WTC11 (cell line): ENCODE measurements at regions not wholly inside any gene's neighbourhood (a gene's known extent, or its start where the extent isn't known, plus 50 kb on each side); places are given as distances from the start of the nearest gene placed in this dataset.

ENCODE experiments used
- ATAC-seq: fragments of 200-7000 bp; cut with Tn5 transposase; 2 replicates; pipeline ENCODE4 v1.10.0; 2021; ENCODE audit warnings: mild to moderate bottlenecking, moderate library complexity
- CTCF ChIA-PET: fragments of 300-600 bp; sonication (Branson Sonifier 250); formaldehyde crosslinking; loops from one replicate; lab custom pipeline; 2021; ENCODE audit warnings: antibody characterized with exemption; lab: Charles Lee
- POLR2A ChIA-PET: fragments of 350-600 bp; sonication (Branson Sonifier 250); formaldehyde crosslinking; loops from one replicate; lab custom pipeline; 2021; ENCODE audit warnings: antibody characterized with exemption; lab: Charles Lee
- DNase-seq: peaks from one replicate; pipeline ENCODE4 v3.0.0; 2021; ENCODE audit warnings: low spot score
- H3K27ac Mint-ChIP-seq: 2 replicates; pipeline ENCODE4 v1.8.0; 2021; ENCODE audit warnings: mixed read lengths
- H3K27me3 Mint-ChIP-seq: 2 replicates; pipeline ENCODE4 v1.8.0; 2021; ENCODE audit warnings: low read depth, mild to moderate bottlenecking, moderate library complexity, mixed read lengths
- H3K36me3 Mint-ChIP-seq: 2 replicates; pipeline ENCODE4 v1.8.0; 2021; ENCODE audit warnings: mixed read lengths
- H3K4me1 Mint-ChIP-seq: 2 replicates; pipeline ENCODE4 v1.8.0; 2022; ENCODE audit warnings: mixed read lengths
- H3K4me3 Mint-ChIP-seq: 2 replicates; pipeline ENCODE4 v1.8.0; 2021; ENCODE audit warnings: mild to moderate bottlenecking, moderate library complexity, mixed read lengths
- H3K9me3 Mint-ChIP-seq: 2 replicates; pipeline ENCODE4 v1.8.0; 2021; ENCODE audit warnings: mixed read lengths
- CTCF ChIP-seq: fragments of 200-600 bp; IDR thresholded peaks from 2 replicates; pipeline ENCODE4 v1.8.0; 2022; ENCODE audit warnings: antibody characterized with exemption
- GTF2I ChIP-seq: fragments of 250-450 bp; sonication (Bioruptor Pico); conservative IDR thresholded peaks from 2 replicates; pipeline ENCODE4 v1.4.0; 2021; ENCODE audit warnings: mild to moderate bottlenecking
- HMGXB4 ChIP-seq: sonication (generic); formaldehyde crosslinking; IDR thresholded peaks from 2 replicates; pipeline ENCODE4 v1.8.1; 2023; ENCODE audit warnings: mild to moderate bottlenecking, moderate library complexity, missing genetic modification reagents
- NR3C1 ChIP-seq: sonication (generic); formaldehyde crosslinking; conservative IDR thresholded peaks from 2 replicates; pipeline ENCODE4 v1.8.1; 2023; ENCODE audit warnings: low read depth, mild to moderate bottlenecking, missing genetic modification reagents
- OVOL2 ChIP-seq: fragments of 250-450 bp; sonication (Bioruptor Pico); IDR thresholded peaks from 2 replicates; pipeline ENCODE4 v1.9.0; 2021; ENCODE audit warnings: mild to moderate bottlenecking, borderline replicate concordance
- RELA ChIP-seq: sonication (generic); formaldehyde crosslinking; IDR thresholded peaks from 2 replicates; pipeline ENCODE4 v1.8.1; 2022; ENCODE audit warnings: missing genetic modification reagents, mild to moderate bottlenecking, borderline replicate concordance
- SMAD3 ChIP-seq: sonication (generic); formaldehyde crosslinking; IDR thresholded peaks from 2 replicates; pipeline ENCODE4 v1.8.0; 2022; ENCODE audit warnings: missing genetic modification reagents, mild to moderate bottlenecking, borderline replicate concordance
- SOX15 ChIP-seq: fragments of 250-450 bp; sonication (Bioruptor Pico); IDR thresholded peaks from 2 replicates; pipeline ENCODE4 v1.9.0; 2021; ENCODE audit warnings: mild to moderate bottlenecking
- TCF7 ChIP-seq: sonication (generic); formaldehyde crosslinking; IDR thresholded peaks from 2 replicates; pipeline ENCODE4 v1.8.0; 2022; ENCODE audit warnings: mild to moderate bottlenecking, low read depth, missing genetic modification reagents, moderate library complexity
- TEAD4 ChIP-seq: sonication (generic); formaldehyde crosslinking; IDR thresholded peaks from 2 replicates; pipeline ENCODE4 v1.8.0; 2022; ENCODE audit warnings: mild to moderate bottlenecking, missing genetic modification reagents
- ZBTB43 ChIP-seq: sonication (generic); formaldehyde crosslinking; IDR thresholded peaks from 2 replicates; pipeline ENCODE4 v1.8.1; 2023; ENCODE audit warnings: mild to moderate bottlenecking, missing genetic modification reagents
- ZNF219 ChIP-seq: sonication (generic); formaldehyde crosslinking; IDR thresholded peaks from 2 replicates; pipeline ENCODE4 v1.8.0; 2023; ENCODE audit warnings: missing genetic modification reagents, mild to moderate bottlenecking, borderline replicate concordance
- TF ChIP-seq, protein P1 (sequence below): sonication (generic); formaldehyde crosslinking; IDR thresholded peaks from 2 replicates; pipeline ENCODE4 v1.8.0; 2023; ENCODE audit warnings: mild to moderate bottlenecking, missing genetic modification reagents
- TF ChIP-seq, protein P2 (sequence below): sonication (generic); formaldehyde crosslinking; IDR thresholded peaks from 2 replicates; pipeline ENCODE4 v1.8.0; 2023; ENCODE audit warnings: missing genetic modification reagents, mild to moderate bottlenecking, borderline replicate concordance
- TF ChIP-seq, protein P3 (sequence below): fragments of 250-450 bp; sonication (Bioruptor Pico); IDR thresholded peaks from 2 replicates; pipeline ENCODE4 v1.9.0; 2021; ENCODE audit warnings: mild to moderate bottlenecking
- TF ChIP-seq, protein P4 (sequence below): sonication (generic); formaldehyde crosslinking; IDR thresholded peaks from 2 replicates; pipeline ENCODE4 v1.8.1; 2022; ENCODE audit warnings: mild to moderate bottlenecking, missing genetic modification reagents, moderate library complexity, borderline replicate concordance
- TF ChIP-seq, protein P5 (sequence below): sonication (generic); formaldehyde crosslinking; conservative IDR thresholded peaks from 2 replicates; pipeline ENCODE4 v1.8.1; 2023; ENCODE audit warnings: mild to moderate bottlenecking, low read depth, missing genetic modification reagents, moderate library complexity

DNA sequence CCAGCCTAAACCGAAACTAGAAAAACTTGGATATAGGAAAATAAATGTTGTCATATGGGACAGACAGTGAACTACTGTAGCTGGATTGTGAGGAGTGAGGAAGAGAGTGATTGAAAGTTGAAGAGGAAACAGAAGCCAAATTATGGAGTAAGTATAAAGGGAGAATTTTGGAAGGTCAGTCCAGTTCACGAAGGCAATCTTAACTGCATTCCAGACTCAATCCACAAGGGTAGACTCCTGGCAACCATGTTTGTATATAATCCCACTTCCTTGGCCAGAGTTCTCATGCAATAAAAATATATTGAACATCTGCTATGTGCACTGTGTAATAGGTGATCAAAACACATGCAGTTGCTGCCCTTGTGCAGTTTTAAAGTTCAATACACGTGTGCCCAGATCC, 58.6 kb upstream of the CAMK2D start (continued):
- TF ChIP-seq, protein P1, sequence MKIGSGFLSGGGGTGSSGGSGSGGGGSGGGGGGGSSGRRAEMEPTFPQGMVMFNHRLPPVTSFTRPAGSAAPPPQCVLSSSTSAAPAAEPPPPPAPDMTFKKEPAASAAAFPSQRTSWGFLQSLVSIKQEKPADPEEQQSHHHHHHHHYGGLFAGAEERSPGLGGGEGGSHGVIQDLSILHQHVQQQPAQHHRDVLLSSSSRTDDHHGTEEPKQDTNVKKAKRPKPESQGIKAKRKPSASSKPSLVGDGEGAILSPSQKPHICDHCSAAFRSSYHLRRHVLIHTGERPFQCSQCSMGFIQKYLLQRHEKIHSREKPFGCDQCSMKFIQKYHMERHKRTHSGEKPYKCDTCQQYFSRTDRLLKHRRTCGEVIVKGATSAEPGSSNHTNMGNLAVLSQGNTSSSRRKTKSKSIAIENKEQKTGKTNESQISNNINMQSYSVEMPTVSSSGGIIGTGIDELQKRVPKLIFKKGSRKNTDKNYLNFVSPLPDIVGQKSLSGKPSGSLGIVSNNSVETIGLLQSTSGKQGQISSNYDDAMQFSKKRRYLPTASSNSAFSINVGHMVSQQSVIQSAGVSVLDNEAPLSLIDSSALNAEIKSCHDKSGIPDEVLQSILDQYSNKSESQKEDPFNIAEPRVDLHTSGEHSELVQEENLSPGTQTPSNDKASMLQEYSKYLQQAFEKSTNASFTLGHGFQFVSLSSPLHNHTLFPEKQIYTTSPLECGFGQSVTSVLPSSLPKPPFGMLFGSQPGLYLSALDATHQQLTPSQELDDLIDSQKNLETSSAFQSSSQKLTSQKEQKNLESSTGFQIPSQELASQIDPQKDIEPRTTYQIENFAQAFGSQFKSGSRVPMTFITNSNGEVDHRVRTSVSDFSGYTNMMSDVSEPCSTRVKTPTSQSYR (CRISPR knock-in tag), result no peak
- no peak for TF ChIP-seq NR3C1
- TF ChIP-seq, protein P2, sequence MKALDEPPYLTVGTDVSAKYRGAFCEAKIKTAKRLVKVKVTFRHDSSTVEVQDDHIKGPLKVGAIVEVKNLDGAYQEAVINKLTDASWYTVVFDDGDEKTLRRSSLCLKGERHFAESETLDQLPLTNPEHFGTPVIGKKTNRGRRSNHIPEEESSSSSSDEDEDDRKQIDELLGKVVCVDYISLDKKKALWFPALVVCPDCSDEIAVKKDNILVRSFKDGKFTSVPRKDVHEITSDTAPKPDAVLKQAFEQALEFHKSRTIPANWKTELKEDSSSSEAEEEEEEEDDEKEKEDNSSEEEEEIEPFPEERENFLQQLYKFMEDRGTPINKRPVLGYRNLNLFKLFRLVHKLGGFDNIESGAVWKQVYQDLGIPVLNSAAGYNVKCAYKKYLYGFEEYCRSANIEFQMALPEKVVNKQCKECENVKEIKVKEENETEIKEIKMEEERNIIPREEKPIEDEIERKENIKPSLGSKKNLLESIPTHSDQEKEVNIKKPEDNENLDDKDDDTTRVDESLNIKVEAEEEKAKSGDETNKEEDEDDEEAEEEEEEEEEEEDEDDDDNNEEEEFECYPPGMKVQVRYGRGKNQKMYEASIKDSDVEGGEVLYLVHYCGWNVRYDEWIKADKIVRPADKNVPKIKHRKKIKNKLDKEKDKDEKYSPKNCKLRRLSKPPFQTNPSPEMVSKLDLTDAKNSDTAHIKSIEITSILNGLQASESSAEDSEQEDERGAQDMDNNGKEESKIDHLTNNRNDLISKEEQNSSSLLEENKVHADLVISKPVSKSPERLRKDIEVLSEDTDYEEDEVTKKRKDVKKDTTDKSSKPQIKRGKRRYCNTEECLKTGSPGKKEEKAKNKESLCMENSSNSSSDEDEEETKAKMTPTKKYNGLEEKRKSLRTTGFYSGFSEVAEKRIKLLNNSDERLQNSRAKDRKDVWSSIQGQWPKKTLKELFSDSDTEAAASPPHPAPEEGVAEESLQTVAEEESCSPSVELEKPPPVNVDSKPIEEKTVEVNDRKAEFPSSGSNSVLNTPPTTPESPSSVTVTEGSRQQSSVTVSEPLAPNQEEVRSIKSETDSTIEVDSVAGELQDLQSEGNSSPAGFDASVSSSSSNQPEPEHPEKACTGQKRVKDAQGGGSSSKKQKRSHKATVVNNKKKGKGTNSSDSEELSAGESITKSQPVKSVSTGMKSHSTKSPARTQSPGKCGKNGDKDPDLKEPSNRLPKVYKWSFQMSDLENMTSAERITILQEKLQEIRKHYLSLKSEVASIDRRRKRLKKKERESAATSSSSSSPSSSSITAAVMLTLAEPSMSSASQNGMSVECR (CRISPR knock-in tag), result no peak
- TF ChIP-seq, protein P3, sequence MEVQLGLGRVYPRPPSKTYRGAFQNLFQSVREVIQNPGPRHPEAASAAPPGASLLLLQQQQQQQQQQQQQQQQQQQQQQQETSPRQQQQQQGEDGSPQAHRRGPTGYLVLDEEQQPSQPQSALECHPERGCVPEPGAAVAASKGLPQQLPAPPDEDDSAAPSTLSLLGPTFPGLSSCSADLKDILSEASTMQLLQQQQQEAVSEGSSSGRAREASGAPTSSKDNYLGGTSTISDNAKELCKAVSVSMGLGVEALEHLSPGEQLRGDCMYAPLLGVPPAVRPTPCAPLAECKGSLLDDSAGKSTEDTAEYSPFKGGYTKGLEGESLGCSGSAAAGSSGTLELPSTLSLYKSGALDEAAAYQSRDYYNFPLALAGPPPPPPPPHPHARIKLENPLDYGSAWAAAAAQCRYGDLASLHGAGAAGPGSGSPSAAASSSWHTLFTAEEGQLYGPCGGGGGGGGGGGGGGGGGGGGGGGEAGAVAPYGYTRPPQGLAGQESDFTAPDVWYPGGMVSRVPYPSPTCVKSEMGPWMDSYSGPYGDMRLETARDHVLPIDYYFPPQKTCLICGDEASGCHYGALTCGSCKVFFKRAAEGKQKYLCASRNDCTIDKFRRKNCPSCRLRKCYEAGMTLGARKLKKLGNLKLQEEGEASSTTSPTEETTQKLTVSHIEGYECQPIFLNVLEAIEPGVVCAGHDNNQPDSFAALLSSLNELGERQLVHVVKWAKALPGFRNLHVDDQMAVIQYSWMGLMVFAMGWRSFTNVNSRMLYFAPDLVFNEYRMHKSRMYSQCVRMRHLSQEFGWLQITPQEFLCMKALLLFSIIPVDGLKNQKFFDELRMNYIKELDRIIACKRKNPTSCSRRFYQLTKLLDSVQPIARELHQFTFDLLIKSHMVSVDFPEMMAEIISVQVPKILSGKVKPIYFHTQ (CRISPR knock-in tag), result no peak
- TF ChIP-seq, protein P4, sequence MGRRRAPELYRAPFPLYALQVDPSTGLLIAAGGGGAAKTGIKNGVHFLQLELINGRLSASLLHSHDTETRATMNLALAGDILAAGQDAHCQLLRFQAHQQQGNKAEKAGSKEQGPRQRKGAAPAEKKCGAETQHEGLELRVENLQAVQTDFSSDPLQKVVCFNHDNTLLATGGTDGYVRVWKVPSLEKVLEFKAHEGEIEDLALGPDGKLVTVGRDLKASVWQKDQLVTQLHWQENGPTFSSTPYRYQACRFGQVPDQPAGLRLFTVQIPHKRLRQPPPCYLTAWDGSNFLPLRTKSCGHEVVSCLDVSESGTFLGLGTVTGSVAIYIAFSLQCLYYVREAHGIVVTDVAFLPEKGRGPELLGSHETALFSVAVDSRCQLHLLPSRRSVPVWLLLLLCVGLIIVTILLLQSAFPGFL (CRISPR knock-in tag), result no peak

- H3K4me3 Mint-ChIP-seq, result no peak overlapping the region
- ChIA-PET CTCF (no interaction called here), POLR2A (no interaction called here)
- H3K27me3 Mint-ChIP-seq, result no peaks in the 10 kb centered on the region
- ATAC-seq, result no peak
- no peaks in the 10 kb centered on the region for H3K36me3 Mint-ChIP-seq
- no peaks in the 10 kb centered on the region for H3K9me3 Mint-ChIP-seq
- DNase-seq, result no peak
- no peak overlapping the region for H3K27ac Mint-ChIP-seq
- H3K4me1 Mint-ChIP-seq, result no peaks in the 10 kb centered on the region
- no peak for TF ChIP-seq HMGXB4
- no peak for TF ChIP-seq GTF2I (CRISPR knock-in tag)
- no peak for TF ChIP-seq ZBTB43 (CRISPR knock-in tag)
- TF ChIP-seq, protein P5, sequence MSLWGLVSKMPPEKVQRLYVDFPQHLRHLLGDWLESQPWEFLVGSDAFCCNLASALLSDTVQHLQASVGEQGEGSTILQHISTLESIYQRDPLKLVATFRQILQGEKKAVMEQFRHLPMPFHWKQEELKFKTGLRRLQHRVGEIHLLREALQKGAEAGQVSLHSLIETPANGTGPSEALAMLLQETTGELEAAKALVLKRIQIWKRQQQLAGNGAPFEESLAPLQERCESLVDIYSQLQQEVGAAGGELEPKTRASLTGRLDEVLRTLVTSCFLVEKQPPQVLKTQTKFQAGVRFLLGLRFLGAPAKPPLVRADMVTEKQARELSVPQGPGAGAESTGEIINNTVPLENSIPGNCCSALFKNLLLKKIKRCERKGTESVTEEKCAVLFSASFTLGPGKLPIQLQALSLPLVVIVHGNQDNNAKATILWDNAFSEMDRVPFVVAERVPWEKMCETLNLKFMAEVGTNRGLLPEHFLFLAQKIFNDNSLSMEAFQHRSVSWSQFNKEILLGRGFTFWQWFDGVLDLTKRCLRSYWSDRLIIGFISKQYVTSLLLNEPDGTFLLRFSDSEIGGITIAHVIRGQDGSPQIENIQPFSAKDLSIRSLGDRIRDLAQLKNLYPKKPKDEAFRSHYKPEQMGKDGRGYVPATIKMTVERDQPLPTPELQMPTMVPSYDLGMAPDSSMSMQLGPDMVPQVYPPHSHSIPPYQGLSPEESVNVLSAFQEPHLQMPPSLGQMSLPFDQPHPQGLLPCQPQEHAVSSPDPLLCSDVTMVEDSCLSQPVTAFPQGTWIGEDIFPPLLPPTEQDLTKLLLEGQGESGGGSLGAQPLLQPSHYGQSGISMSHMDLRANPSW (CRISPR knock-in tag), result no peak
- no peak for TF ChIP-seq RELA (CRISPR knock-in tag)
- TF ChIP-seq TEAD4, result no peak
- TF ChIP-seq OVOL2 (CRISPR knock-in tag), result no peak
- TF ChIP-seq ZNF219, result no peak
- TF ChIP-seq TCF7 (CRISPR knock-in tag), result no peak
- TF ChIP-seq CTCF, result no peak
- no peak for TF ChIP-seq SMAD3 (CRISPR knock-in tag)
- TF ChIP-seq SOX15 (CRISPR knock-in tag), result no peak
These were observed 54.3 kb upstream of the CAMK2D start for GRCh38 chr4:113815826-113816225.
